BJ (cell line): ENCODE measurements at regions not wholly inside any gene's neighbourhood (a gene's known extent, or its start where the extent isn't known, plus 50 kb on each side); places are given as distances from the start of the nearest gene placed in this dataset.
"Not testable (repeated sequence)": the region's sequence is repeated elsewhere in the genome, so short reads cannot be mapped to it uniquely, and the experiment has no call there.

Experiments
- CTCF ChIA-PET: fragments of 350-600 bp; formaldehyde crosslinking; extraction: SDS; loops from one replicate; lab custom pipeline; 2021; ENCODE audit warnings: antibody characterized with exemption, inconsistent platforms; lab: Yijun Ruan, JAX
- POLR2A ChIA-PET: fragments of 300-600 bp; sonication (Branson Sonifier 250); formaldehyde crosslinking; extraction: SDS; loops from one replicate; lab custom pipeline; 2021; ENCODE audit warnings: antibody characterized with exemption; lab: Charles Lee
- DNase-seq: peaks from one replicate; pipeline ENCODE4 v3.0.0-alpha.2; 2011; ENCODE audit warnings: low read depth
- H3K27me3 ChIP-seq: 2 replicates; pipeline ENCODE4 v1.6.0; 2011; ENCODE audit warnings: low read length; ENCODE audit not compliant: control insufficient read depth, insufficient read depth
- H3K36me3 ChIP-seq: 2 replicates; pipeline ENCODE4 v1.5.1; 2011; ENCODE audit warnings: low read length; ENCODE audit not compliant: control insufficient read depth, insufficient read depth
- H3K4me3 ChIP-seq: 2 replicates; pipeline ENCODE4 v1.5.1; 2011; ENCODE audit warnings: low read depth, mild to moderate bottlenecking, control low read depth, low read length
- TF ChIP-seq, protein P1 (sequence below): IDR thresholded peaks from 2 replicates; pipeline ENCODE4 v1.5.1; 2011; ENCODE audit warnings: low read depth, mild to moderate bottlenecking, control low read depth, inconsistent platforms, low read length, moderate library complexity; ENCODE audit not compliant: insufficient read depth

- DNase-seq = no peak
- no peak overlapping the region for H3K4me3 ChIP-seq
- H3K27me3 ChIP-seq = no peaks in the 10 kb centered on the region
- H3K36me3 ChIP-seq = no peaks in the 10 kb centered on the region
- TF ChIP-seq, protein P1, sequence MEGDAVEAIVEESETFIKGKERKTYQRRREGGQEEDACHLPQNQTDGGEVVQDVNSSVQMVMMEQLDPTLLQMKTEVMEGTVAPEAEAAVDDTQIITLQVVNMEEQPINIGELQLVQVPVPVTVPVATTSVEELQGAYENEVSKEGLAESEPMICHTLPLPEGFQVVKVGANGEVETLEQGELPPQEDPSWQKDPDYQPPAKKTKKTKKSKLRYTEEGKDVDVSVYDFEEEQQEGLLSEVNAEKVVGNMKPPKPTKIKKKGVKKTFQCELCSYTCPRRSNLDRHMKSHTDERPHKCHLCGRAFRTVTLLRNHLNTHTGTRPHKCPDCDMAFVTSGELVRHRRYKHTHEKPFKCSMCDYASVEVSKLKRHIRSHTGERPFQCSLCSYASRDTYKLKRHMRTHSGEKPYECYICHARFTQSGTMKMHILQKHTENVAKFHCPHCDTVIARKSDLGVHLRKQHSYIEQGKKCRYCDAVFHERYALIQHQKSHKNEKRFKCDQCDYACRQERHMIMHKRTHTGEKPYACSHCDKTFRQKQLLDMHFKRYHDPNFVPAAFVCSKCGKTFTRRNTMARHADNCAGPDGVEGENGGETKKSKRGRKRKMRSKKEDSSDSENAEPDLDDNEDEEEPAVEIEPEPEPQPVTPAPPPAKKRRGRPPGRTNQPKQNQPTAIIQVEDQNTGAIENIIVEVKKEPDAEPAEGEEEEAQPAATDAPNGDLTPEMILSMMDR = no peak
- ChIA-PET POLR2A (no interaction called here), CTCF (no interaction called here)
These were observed 1227.6 kb downstream of the TYW1 start for GRCh38 chr7:68224041-68224741.

GRCh38 chr7:68231011-68231410 lies 1234.4 kb downstream of the TYW1 start:
- H3K4me3 ChIP-seq, H3K36me3 ChIP-seq, H3K27me3 ChIP-seq, DNase-seq, POLR2A ChIA-PET, CTCF ChIA-PET: not testable (repeated sequence)

- ChIA-PET POLR2A (no interaction called here), CTCF (no interaction called here)
- no peaks in the 10 kb centered on the region for H3K36me3 ChIP-seq
These were observed 1239.3 kb downstream of the TYW1 start for GRCh38 chr7:68235937-68236336.

GRCh38 chr7:68238204-68238805 lies 1241.7 kb downstream of the TYW1 start:
- TF ChIP-seq, protein P1 = no peak
- Histone ChIP-seq H3K4me3 (no peak overlapping the region), H3K36me3 (no peaks in the 10 kb centered on the region), H3K27me3 (no peaks in the 10 kb centered on the region)
- ChIA-PET CTCF (no interaction called here), POLR2A (no interaction called here)
- no peak for DNase-seq

More at GRCh38 chr7:68235937-68236336, 1239.3 kb downstream of the TYW1 start:
- Histone ChIP-seq H3K27me3 (no peaks in the 10 kb centered on the region), H3K4me3 (no peak overlapping the region)
- DNase-seq = no peak
- TF ChIP-seq, protein P1 = no peak

DNA sequence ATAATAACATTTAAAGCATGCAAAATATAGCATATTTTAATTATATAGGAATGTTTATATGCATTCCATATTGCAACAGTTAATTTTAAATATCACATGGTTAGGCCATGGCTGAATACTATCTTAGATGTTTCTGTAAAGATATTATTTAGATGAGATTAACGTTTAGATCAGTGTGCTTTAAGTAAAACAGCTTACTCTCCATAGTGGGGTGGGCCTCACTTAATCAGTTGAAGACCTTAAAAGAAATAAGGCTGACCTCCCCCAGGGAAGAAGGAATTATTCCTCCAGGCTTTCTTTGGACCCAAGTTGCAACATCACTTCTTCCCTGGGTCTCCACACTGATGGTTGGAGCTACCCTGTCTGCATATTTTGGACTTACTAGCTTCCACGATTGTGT lies 1246.5 kb downstream of the TYW1 start:
- TF ChIP-seq, protein P1 = no peak
- CTCF ChIA-PET = no interaction called here
- H3K4me3 ChIP-seq = no peak overlapping the region
- no peaks in the 10 kb centered on the region for H3K27me3 ChIP-seq
- H3K36me3 ChIP-seq = no peaks in the 10 kb centered on the region
- no peak for DNase-seq
- POLR2A ChIA-PET = no interaction called here
